ENCODE measurements at regions not wholly inside any gene's neighbourhood (a gene's known extent, or its start where the extent isn't known, plus 50 kb on each side); places are given as distances from the start of the nearest gene placed in this dataset.

- ATAC-seq, result peak; percentile 96
- Mint-ChIP-seq H3K4me3 (no peak overlapping the region), H3K27ac (peak overlapping the region; percentile 63), H3K36me3 (ENCODE audit: low read depth) (no peaks in the 10 kb centered on the region), H3K9me3 (no peaks in the 10 kb centered on the region), H3K4me1 (ENCODE audit: low read depth) (peaks cover 27% of the 10 kb centered on the region), H3K27me3 (no peaks in the 10 kb centered on the region)
- no peak for TF ChIP-seq CTCF (IDR thresholded peaks at IDR 0.05)
- intact Hi-C loops (cut with micrococcal nuclease), result no loop called here
- CTCF ChIA-PET, result interaction anchor here (1.0 to 1.2 kb wide), 2 partner anchors 8 to 19 kb away, joined by 3 read pairs; no protein-coding TSS in a partner anchor
- DNase-seq, result peak; percentile 52
- POLR2A ChIA-PET, result interaction anchor here (0.6 to 1.5 kb wide), 5 partner anchors 10 to 44 kb away, joined by 3 to 6 read pairs (median 3); no protein-coding TSS in a partner anchor
These were observed 528.6 kb upstream of the JARID2 start for GRCh38 chr6:14717307-14717706.

- H3K4me1 Mint-ChIP-seq (ENCODE audit: low read depth), result peaks cover 39% of the 10 kb centered on the region
- no peaks in the 10 kb centered on the region for H3K27me3 Mint-ChIP-seq
- intact Hi-C loops (cut with micrococcal nuclease), result no loop called here
- peaks cover 2% of the 10 kb centered on the region for H3K9me3 Mint-ChIP-seq
- TF ChIP-seq CTCF (IDR thresholded peaks at IDR 0.05), result no peak
- CTCF ChIA-PET, result no interaction called here
- H3K4me3 Mint-ChIP-seq, result no peak overlapping the region
- H3K27ac Mint-ChIP-seq, result no peak overlapping the region
- no peak for DNase-seq
- POLR2A ChIA-PET, result no interaction called here
- no peak for ATAC-seq
- H3K36me3 Mint-ChIP-seq (ENCODE audit: low read depth), result no peaks in the 10 kb centered on the region
These were observed 527.0 kb upstream of the JARID2 start for GRCh38 chr6:14718861-14719260.

GRCh38 chr6:14719270-14719669 is 526.6 kb upstream of the JARID2 start:
- DNase-seq (no peak), ATAC-seq (no peak)
- Mint-ChIP-seq H3K9me3 (peaks cover 2% of the 10 kb centered on the region), H3K36me3 (ENCODE audit: low read depth) (peaks cover 2% of the 10 kb centered on the region), H3K27me3 (no peaks in the 10 kb centered on the region), H3K27ac (no peak overlapping the region), H3K4me3 (no peak overlapping the region), H3K4me1 (ENCODE audit: low read depth) (peaks cover 41% of the 10 kb centered on the region)
- CTCF ChIA-PET, result no interaction called here
- TF ChIP-seq CTCF (IDR thresholded peaks at IDR 0.05), result no peak
- POLR2A ChIA-PET, result no interaction called here
- intact Hi-C loops (cut with micrococcal nuclease), result no loop called here

- DNase-seq (no peak), ATAC-seq (no peak)
- Mint-ChIP-seq H3K27me3 (no peaks in the 10 kb centered on the region), H3K4me1 (ENCODE audit: low read depth) (peaks cover 41% of the 10 kb centered on the region), H3K36me3 (ENCODE audit: low read depth) (peaks cover 2% of the 10 kb centered on the region), H3K4me3 (no peak overlapping the region), H3K27ac (peak overlapping the region; percentile 23), H3K9me3 (peaks cover 2% of the 10 kb centered on the region)
- CTCF ChIA-PET, result no interaction called here
- no peak for TF ChIP-seq CTCF (IDR thresholded peaks at IDR 0.05)
- intact Hi-C loops (cut with micrococcal nuclease), result no loop called here
- POLR2A ChIA-PET, result interaction anchor here (1.5 kb wide), 1 partner anchor 10 kb away, joined by 3 read pairs; no protein-coding TSS in a partner anchor
These were observed 525.3 kb upstream of the JARID2 start for GRCh38 chr6:14720411-14721102.

GRCh38 chr6:14721103-14721758 is 524.6 kb upstream of the JARID2 start:
- DNase-seq (no peak), ATAC-seq (no peak)
- Mint-ChIP-seq H3K27me3 (no peaks in the 10 kb centered on the region), H3K9me3 (peaks cover 2% of the 10 kb centered on the region), H3K27ac (no peak overlapping the region), H3K4me1 (ENCODE audit: low read depth) (peaks cover 41% of the 10 kb centered on the region), H3K36me3 (ENCODE audit: low read depth) (peaks cover 2% of the 10 kb centered on the region), H3K4me3 (no peak overlapping the region)
- TF ChIP-seq CTCF (IDR thresholded peaks at IDR 0.05), result no peak
- ChIA-PET POLR2A (interaction anchor here (1.5 kb wide), 1 partner anchor 11 kb away, joined by 3 read pairs; no protein-coding TSS in a partner anchor), CTCF (no interaction called here)
- intact Hi-C loops (cut with micrococcal nuclease), result no loop called here
